H1 (cell line): ENCODE measurements at regions not wholly inside any gene's neighbourhood (a gene's known extent, or its start where the extent isn't known, plus 50 kb on each side); places are given as distances from the start of the nearest gene placed in this dataset.

Source experiments
- CTCF ChIP-seq, 3 experiments: IDR thresholded peaks; 1 replicate in 2 of 3; 2 replicates in 1 of 3; pipeline versions ENCODE4 v1.5.1 to v1.6.1; 2011; ENCODE audit warnings: low read length in 3 of 3, mild to moderate bottlenecking in 3 of 3, inconsistent platforms in 2 of 3, low read depth in 1 of 3, moderate library complexity in 1 of 3; ENCODE audit not compliant: insufficient read depth in 1 of 3; ENCODE audit errors: control extremely low read depth in 1 of 3
- RBBP5 ChIP-seq: IDR thresholded peaks from 2 replicates; pipeline ENCODE4 v1.7.1; 2012; ENCODE audit warnings: low read depth, mild to moderate bottlenecking, inconsistent platforms, low read length, moderate library complexity, borderline replicate concordance
- RNF2 ChIP-seq: fragments of 200-900, 300-1000 bp; sonication (generic); IDR thresholded peaks from 2 replicates; pipeline ENCODE4 v1.7.1; 2016; ENCODE audit warnings: borderline replicate concordance, low read depth, mild to moderate bottlenecking, antibody characterized with exemption, low read length; ENCODE audit not compliant: poor library complexity, severe bottlenecking; ENCODE audit errors: missing control alignments
- RXRA ChIP-seq: IDR thresholded peaks from 2 replicates; pipeline ENCODE4 v1.6.1; 2011; ENCODE audit warnings: low read depth, mild to moderate bottlenecking, low read length, moderate library complexity; ENCODE audit not compliant: insufficient read depth
- TAF7 ChIP-seq: optimal IDR thresholded peaks from 2 replicates; pipeline ENCODE3; 2011; ENCODE audit warnings: low read depth, mild to moderate bottlenecking, inconsistent platforms, low read length, moderate library complexity, borderline replicate concordance
- ZNF274 ChIP-seq: IDR thresholded peaks from 2 replicates; pipeline ENCODE4 v1.7.0; 2012; ENCODE audit warnings: low read length, borderline replicate concordance; ENCODE audit errors: extremely low read depth

GRCh38 chr12:20044846-20045245 is 323.5 kb upstream of the PDE3A start (continued):
- TF ChIP-seq CTCF (IDR thresholded peaks at IDR 0.05; ENCODE audit: control extremely low read depth in 1 of 3, insufficient read depth in 1 of 3, low read depth in 1 of 3, low read length in 3 of 3) (no peak), RXRA (no peak), RNF2 (no peak), TAF7 (no peak), RBBP5 (no peak), ZNF274 (no peak)
